ENCODE measurements at regions not wholly inside any gene's neighbourhood (a gene's known extent, or its start where the extent isn't known, plus 50 kb on each side); places are given as distances from the start of the nearest gene placed in this dataset.

- TF ChIP-seq ZFX (IDR thresholded peaks at IDR 0.05): no peak
- TF ChIP-seq, protein P1, sequence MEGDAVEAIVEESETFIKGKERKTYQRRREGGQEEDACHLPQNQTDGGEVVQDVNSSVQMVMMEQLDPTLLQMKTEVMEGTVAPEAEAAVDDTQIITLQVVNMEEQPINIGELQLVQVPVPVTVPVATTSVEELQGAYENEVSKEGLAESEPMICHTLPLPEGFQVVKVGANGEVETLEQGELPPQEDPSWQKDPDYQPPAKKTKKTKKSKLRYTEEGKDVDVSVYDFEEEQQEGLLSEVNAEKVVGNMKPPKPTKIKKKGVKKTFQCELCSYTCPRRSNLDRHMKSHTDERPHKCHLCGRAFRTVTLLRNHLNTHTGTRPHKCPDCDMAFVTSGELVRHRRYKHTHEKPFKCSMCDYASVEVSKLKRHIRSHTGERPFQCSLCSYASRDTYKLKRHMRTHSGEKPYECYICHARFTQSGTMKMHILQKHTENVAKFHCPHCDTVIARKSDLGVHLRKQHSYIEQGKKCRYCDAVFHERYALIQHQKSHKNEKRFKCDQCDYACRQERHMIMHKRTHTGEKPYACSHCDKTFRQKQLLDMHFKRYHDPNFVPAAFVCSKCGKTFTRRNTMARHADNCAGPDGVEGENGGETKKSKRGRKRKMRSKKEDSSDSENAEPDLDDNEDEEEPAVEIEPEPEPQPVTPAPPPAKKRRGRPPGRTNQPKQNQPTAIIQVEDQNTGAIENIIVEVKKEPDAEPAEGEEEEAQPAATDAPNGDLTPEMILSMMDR (conservative IDR thresholded peaks at IDR 0.05): no peak
- H3K27ac ChIP-seq: no peak overlapping the region
These were observed 157.7 kb downstream of the ANKRD60 start for GRCh38 chr20:58070664-58071196.

DNA sequence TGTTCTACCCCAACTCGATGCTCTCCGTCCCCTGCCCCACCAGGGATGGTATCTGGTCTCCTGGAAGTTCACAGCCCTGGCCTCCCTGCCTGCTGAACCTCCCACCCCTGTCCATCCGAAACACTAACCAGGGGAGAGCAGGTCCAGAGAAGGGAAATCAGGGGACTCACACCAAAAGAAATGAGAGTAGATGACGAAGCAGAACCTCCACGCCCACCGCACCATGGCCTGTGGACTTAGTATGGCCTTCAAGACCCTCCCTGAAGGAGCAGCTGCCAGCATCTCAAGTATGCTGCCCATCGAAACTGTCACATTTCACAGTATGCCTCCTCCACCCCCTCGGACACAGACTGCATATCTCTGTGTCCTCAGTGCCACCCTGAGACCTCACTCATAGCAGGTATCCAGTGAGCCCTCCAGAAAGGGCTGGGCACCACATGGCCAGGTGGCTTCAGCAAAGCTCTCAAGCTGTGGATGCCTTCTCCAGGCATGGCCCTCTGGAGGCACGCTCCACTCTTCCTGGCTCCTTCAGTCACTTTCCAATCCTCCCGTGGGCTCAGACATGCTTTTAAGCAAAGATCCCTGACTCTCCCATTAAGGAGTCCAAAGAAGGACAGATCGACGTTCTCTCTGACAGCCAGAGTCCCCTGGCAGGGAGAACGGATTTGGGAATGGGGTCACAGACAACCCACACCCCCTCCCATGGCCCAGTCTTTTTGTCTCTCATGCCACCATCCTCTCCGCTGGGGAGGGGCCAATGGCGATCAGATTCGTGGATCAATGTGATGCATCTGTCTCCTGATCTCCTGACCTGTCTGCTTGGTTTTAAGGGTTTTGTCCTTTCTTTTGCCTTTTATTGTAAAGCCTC lies 158.4 kb downstream of the ANKRD60 start:
- no peak for TF ChIP-seq ZFX (IDR thresholded peaks at IDR 0.05)
- TF ChIP-seq, protein P1 (conservative IDR thresholded peaks at IDR 0.05): no peak
- no peak overlapping the region for H3K27ac ChIP-seq

- no peak overlapping the region for H3K27ac ChIP-seq
- no peak for TF ChIP-seq ZFX (IDR thresholded peaks at IDR 0.05)
- TF ChIP-seq, protein P1 (conservative IDR thresholded peaks at IDR 0.05): no peak
These were observed 159.2 kb downstream of the ANKRD60 start for GRCh38 chr20:58069207-58069606.

DNA sequence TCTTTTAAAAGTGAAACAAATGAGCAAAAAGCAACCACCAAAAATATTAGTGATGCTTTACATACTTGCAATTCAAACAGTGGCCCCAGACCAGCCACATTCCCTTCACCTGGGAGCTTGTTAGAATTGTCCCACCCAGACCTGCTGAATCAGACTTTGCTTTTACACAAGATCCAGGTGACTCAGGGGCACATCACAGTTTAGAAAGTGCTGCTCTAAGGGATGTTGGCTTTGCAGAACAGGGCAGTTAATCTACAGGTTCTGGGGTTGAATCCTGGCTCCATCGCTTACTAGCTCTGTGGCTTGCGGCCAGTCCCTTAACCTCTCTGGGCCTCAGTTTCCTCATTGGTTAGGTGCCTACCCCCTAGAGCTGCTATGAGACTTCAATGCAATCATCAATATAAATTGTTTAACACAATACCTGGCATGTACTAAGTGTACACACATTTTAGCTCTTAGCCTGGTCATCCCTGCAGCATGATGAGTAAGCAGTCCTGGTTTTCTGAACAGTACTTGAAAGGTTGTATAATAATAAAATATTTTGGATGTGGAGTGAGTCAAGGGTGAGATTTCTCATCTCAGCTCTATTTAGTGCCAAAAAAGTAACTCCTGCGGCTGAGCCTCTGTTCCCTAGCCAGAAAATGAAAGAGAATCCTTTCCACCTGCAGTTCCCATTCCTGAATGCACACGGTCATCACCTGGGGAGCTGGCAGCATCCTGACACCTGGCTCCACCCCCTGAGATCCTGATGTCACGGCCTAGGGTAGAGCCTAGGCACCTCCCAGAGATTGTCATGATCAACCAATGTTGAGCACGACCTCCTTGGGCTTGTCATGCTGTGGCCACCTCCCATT lies 162.7 kb downstream of the ANKRD60 start:
- TF ChIP-seq ZFX (IDR thresholded peaks at IDR 0.05): no peak
- TF ChIP-seq, protein P1 (conservative IDR thresholded peaks at IDR 0.05): no peak
- no peak overlapping the region for H3K27ac ChIP-seq

GRCh38 chr20:58064411-58065010 lies 163.9 kb downstream of the ANKRD60 start:
- H3K27ac ChIP-seq: no peak overlapping the region
- TF ChIP-seq, protein P1 (conservative IDR thresholded peaks at IDR 0.05): no peak
- no peak for TF ChIP-seq ZFX (IDR thresholded peaks at IDR 0.05)

- no peak for TF ChIP-seq ZFX (IDR thresholded peaks at IDR 0.05)
- TF ChIP-seq, protein P1 (conservative IDR thresholded peaks at IDR 0.05): no peak
- no peak overlapping the region for H3K27ac ChIP-seq
These were observed 169.3 kb downstream of the ANKRD60 start for GRCh38 chr20:58059260-58059544.
